ENCODE measurements at regions not wholly inside any gene's neighbourhood (a gene's known extent, or its start where the extent isn't known, plus 50 kb on each side); places are given as distances from the start of the nearest gene placed in this dataset.

GRCh38 chr6:1182722-1183521 is 129.0 kb upstream of the FOXQ1 start:
- POLR2A ChIA-PET = no interaction called here
- H3K36me3 Mint-ChIP-seq = no peaks in the 10 kb centered on the region
- DNase-seq (ENCODE audit: low spot score) = no peak
- no peaks in the 10 kb centered on the region for H3K27me3 Mint-ChIP-seq (ENCODE audit: low read depth)
- CTCF ChIA-PET = interaction anchor here (1.6 kb wide), 1 partner anchor 254 kb away, joined by 4 read pairs; no protein-coding TSS in a partner anchor
- H3K9me3 Mint-ChIP-seq = no peaks in the 10 kb centered on the region
- no peaks in the 10 kb centered on the region for H3K4me1 Mint-ChIP-seq
- no peak for ATAC-seq
- TF ChIP-seq IRF1 (CRISPR knock-in tag; IDR thresholded peaks at IDR 0.05) = no peak
- no peak for TF ChIP-seq CDX4 (CRISPR knock-in tag; IDR thresholded peaks at IDR 0.05; ENCODE audit: borderline replicate concordance)
- no peak for TF ChIP-seq PRDM15 (CRISPR knock-in tag; IDR thresholded peaks at IDR 0.05)
- no peak for TF ChIP-seq CTCF (IDR thresholded peaks at IDR 0.05)
- no peak for TF ChIP-seq SP1 (CRISPR knock-in tag; conservative IDR thresholded peaks at IDR 0.05)
- TF ChIP-seq FOXK1 (CRISPR knock-in tag; IDR thresholded peaks at IDR 0.05) = no peak
- no peak for TF ChIP-seq NFYB (CRISPR knock-in tag; conservative IDR thresholded peaks at IDR 0.05; ENCODE audit: low read depth)
- TF ChIP-seq ZNF416 (CRISPR knock-in tag; IDR thresholded peaks at IDR 0.05) = no peak
- no peak for TF ChIP-seq ATF6 (CRISPR knock-in tag; IDR thresholded peaks at IDR 0.05)
- TF ChIP-seq ZSCAN18 (CRISPR knock-in tag; IDR thresholded peaks at IDR 0.05) = no peak
- TF ChIP-seq MXD4 (CRISPR knock-in tag; IDR thresholded peaks at IDR 0.05; ENCODE audit: borderline replicate concordance) = no peak
- no peak for TF ChIP-seq EMX1 (CRISPR knock-in tag; IDR thresholded peaks at IDR 0.05)
- TF ChIP-seq FOXJ3 (CRISPR knock-in tag; IDR thresholded peaks at IDR 0.05; ENCODE audit: borderline replicate concordance) = no peak
- H3K27ac Mint-ChIP-seq = no peak overlapping the region
- H3K4me3 Mint-ChIP-seq = no peak overlapping the region
